OCI-LY1 (cell line): ENCODE measurements at regions not wholly inside any gene's neighbourhood (a gene's known extent, or its start where the extent isn't known, plus 50 kb on each side); places are given as distances from the start of the nearest gene placed in this dataset.

Experiments used
- H2AFZ ChIP-seq: fragments of 200-600 bp; sonication (generic), shearing (Covaris generic); 2 replicates; pipeline ENCODE4 v1.6.0; 2014; ENCODE audit warnings: antibody characterized with exemption, mild to moderate bottlenecking, low read length
- H3F3A ChIP-seq: fragments of 200-600 bp; sonication (generic), shearing (Covaris generic); 2 replicates; pipeline ENCODE4 v1.6.0; 2014; ENCODE audit warnings: mild to moderate bottlenecking, antibody characterized with exemption, low read length, moderate library complexity; ENCODE audit not compliant: insufficient read depth
- H3K27ac ChIP-seq: fragments of 200-600 bp; sonication (generic); 2 replicates; pipeline ENCODE4 v1.5.1; 2014; ENCODE audit warnings: low read length, mixed run types, mild to moderate bottlenecking, low read depth; ENCODE audit not compliant: poor library complexity, severe bottlenecking
- H3K27me3 ChIP-seq: fragments of 200-600 bp; sonication (generic); 2 replicates; pipeline ENCODE4 v1.6.0; 2014; ENCODE audit warnings: antibody characterized with exemption, mild to moderate bottlenecking, low read length, moderate library complexity; ENCODE audit not compliant: insufficient read depth
- H3K36me3 ChIP-seq: fragments of 200-600 bp; sonication (generic); 2 replicates; pipeline ENCODE4 v1.6.1; 2014; ENCODE audit warnings: mild to moderate bottlenecking, antibody characterized with exemption, low read length, moderate library complexity, mixed read lengths; ENCODE audit not compliant: insufficient read depth
- H3K4me1 ChIP-seq: fragments of 200-600 bp; sonication (generic); 2 replicates; pipeline ENCODE4 v1.5.1; 2014; ENCODE audit warnings: mild to moderate bottlenecking, low read length, moderate library complexity; ENCODE audit not compliant: insufficient read depth, severe bottlenecking
- H3K4me2 ChIP-seq: fragments of 200-600 bp; sonication (generic), shearing (Covaris generic); 2 replicates; pipeline ENCODE4 v1.6.1; 2014; ENCODE audit warnings: low read length
- H3K4me3 ChIP-seq: fragments of 200-600 bp; sonication (generic); 2 replicates; pipeline ENCODE4 v1.5.1; 2014; ENCODE audit warnings: low read length, low read depth, mild to moderate bottlenecking, mixed read lengths; ENCODE audit not compliant: poor library complexity, severe bottlenecking
- H3K79me2 ChIP-seq: fragments of 200-600 bp; shearing (Covaris generic); 2 replicates; pipeline ENCODE4 v1.6.1; 2016; ENCODE audit warnings: mixed run types, low read length, mixed read lengths; ENCODE audit not compliant: insufficient read depth
- H3K9ac ChIP-seq: fragments of 200-600 bp; sonication (generic), shearing (Covaris generic); 2 replicates; pipeline ENCODE4 v1.6.1; 2014; ENCODE audit warnings: mild to moderate bottlenecking, low read length, mixed read lengths
- H3K9me2 ChIP-seq: fragments of 200-600 bp; sonication (generic), shearing (Covaris generic); 2 replicates; pipeline ENCODE4 v1.6.1; 2014; ENCODE audit warnings: low read depth, mild to moderate bottlenecking, low read length, mixed read lengths
- H3K9me3 ChIP-seq: fragments of 200-600 bp; shearing (Covaris generic); 2 replicates; pipeline ENCODE4 v1.6.1; 2014; ENCODE audit warnings: low read length, mixed read lengths
- H4K20me1 ChIP-seq: fragments of 200-600 bp; sonication (generic), shearing (Covaris generic); 2 replicates; pipeline ENCODE4 v1.6.0; 2016; ENCODE audit warnings: mild to moderate bottlenecking, low read length; ENCODE audit not compliant: insufficient read depth
- CTCF ChIP-seq: fragments of 200-600 bp; sonication (generic), shearing (Covaris generic); IDR thresholded peaks from 2 replicates; pipeline ENCODE4 v1.5.1; 2017; ENCODE audit warnings: mild to moderate bottlenecking, antibody characterized with exemption, low read length, moderate library complexity, mixed read lengths
- EZH2 ChIP-seq: fragments of 200-600 bp; sonication (generic), shearing (Covaris generic); IDR thresholded peaks from 2 replicates; pipeline ENCODE4 v1.8.0; 2017; ENCODE audit warnings: borderline replicate concordance, mixed run types, mild to moderate bottlenecking, antibody characterized with exemption, low read length, moderate library complexity, mixed read lengths

- no peaks in the 10 kb centered on the region for H4K20me1 ChIP-seq
- H3K27ac ChIP-seq = no peak overlapping the region
- H3K4me3 ChIP-seq = no peak overlapping the region
- H2AFZ ChIP-seq = no peak overlapping the region
- no peak overlapping the region for H3K9ac ChIP-seq
- no peaks in the 10 kb centered on the region for H3K4me1 ChIP-seq
- no peak overlapping the region for H3K4me2 ChIP-seq
- H3K36me3 ChIP-seq = no peaks in the 10 kb centered on the region
- H3K9me2 ChIP-seq = no peaks in the 10 kb centered on the region
- TF ChIP-seq EZH2 (no peak), CTCF (no peak)
- no peaks in the 10 kb centered on the region for H3F3A ChIP-seq
- no peaks in the 10 kb centered on the region for H3K27me3 ChIP-seq
- no peaks in the 10 kb centered on the region for H3K79me2 ChIP-seq
- H3K9me3 ChIP-seq = no peaks in the 10 kb centered on the region
These were observed 751.2 kb downstream of the TSN start for GRCh38 chr2:122506620-122507019.

GRCh38 chr2:122507261-122507660, 751.8 kb downstream of the TSN start:
- H3K4me1 ChIP-seq = no peaks in the 10 kb centered on the region
- no peaks in the 10 kb centered on the region for H3F3A ChIP-seq
- H3K9me3 ChIP-seq = no peaks in the 10 kb centered on the region
- no peaks in the 10 kb centered on the region for H3K36me3 ChIP-seq
- H3K4me3 ChIP-seq = no peak overlapping the region
- no peaks in the 10 kb centered on the region for H3K79me2 ChIP-seq
- no peak overlapping the region for H3K9ac ChIP-seq
- H3K27ac ChIP-seq = no peak overlapping the region
- no peak for TF ChIP-seq EZH2
- no peak for TF ChIP-seq CTCF
- no peak overlapping the region for H2AFZ ChIP-seq
- no peaks in the 10 kb centered on the region for H3K27me3 ChIP-seq
- H4K20me1 ChIP-seq = no peaks in the 10 kb centered on the region
- H3K9me2 ChIP-seq = no peaks in the 10 kb centered on the region
- no peak overlapping the region for H3K4me2 ChIP-seq

- Histone ChIP-seq H2AFZ (no peak overlapping the region), H3K4me1 (peaks cover 18% of the 10 kb centered on the region), H3K27me3 (no peaks in the 10 kb centered on the region), H3K9me3 (no peaks in the 10 kb centered on the region), H3K9me2 (no peaks in the 10 kb centered on the region), H4K20me1 (no peaks in the 10 kb centered on the region), H3F3A (no peaks in the 10 kb centered on the region), H3K36me3 (no peaks in the 10 kb centered on the region), H3K9ac (no peak overlapping the region), H3K27ac (no peak overlapping the region), H3K79me2 (no peaks in the 10 kb centered on the region), H3K4me2 (no peak overlapping the region), H3K4me3 (no peak overlapping the region)
- TF ChIP-seq CTCF (no peak), EZH2 (no peak)
These were observed 756.6 kb downstream of the TSN start for GRCh38 chr2:122512091-122512490.
